DMS153 treated with DMSO at 0.1 percent for 48 hours (cell line): ENCODE measurements at regions not wholly inside any gene's neighbourhood (a gene's known extent, or its start where the extent isn't known, plus 50 kb on each side); places are given as distances from the start of the nearest gene placed in this dataset.
A peak's percentile ranks its signal among the peaks of the same experiment; 100 is the strongest.

ENCODE experiments used
- DNase-seq: peaks from one replicate; lab custom pipeline; 2025; ENCODE audit not compliant: unreplicated experiment; lab: John Stamatoyannopoulos, UW

- DNase-seq = no peak
Observed at GRCh38 chr2:204454672-204455380, 90.4 kb upstream of the PARD3B start.

GRCh38 chr2:204468746-204469429 lies 76.4 kb upstream of the PARD3B start:
- no peak for DNase-seq

GRCh38 chr2:204470178-204470620 lies 75.1 kb upstream of the PARD3B start:
- DNase-seq = no peak

GRCh38 chr2:204470621-204471196 lies 74.6 kb upstream of the PARD3B start:
- DNase-seq = no peak

- no peak for DNase-seq
Observed at GRCh38 chr2:204472375-204472774, 72.9 kb upstream of the PARD3B start.

- no peak for DNase-seq
Observed at GRCh38 chr2:204473224-204473623, 72.1 kb upstream of the PARD3B start.

- DNase-seq = no peak
Observed at GRCh38 chr2:204475399-204475798, 69.9 kb upstream of the PARD3B start.

GRCh38 chr2:204477358-204477950 lies 67.8 kb upstream of the PARD3B start:
- DNase-seq = no peak

- no peak for DNase-seq
Observed at GRCh38 chr2:204479557-204479956, 65.7 kb upstream of the PARD3B start.

- no peak for DNase-seq
Observed at GRCh38 chr2:204480676-204481075, 64.6 kb upstream of the PARD3B start.

GRCh38 chr2:204483608-204484081 lies 61.6 kb upstream of the PARD3B start:
- peak; percentile 47 for DNase-seq

- no peak for DNase-seq
Observed at GRCh38 chr2:204486321-204486720, 59.0 kb upstream of the PARD3B start.

- no peak for DNase-seq
Observed at GRCh38 chr2:204486805-204487204, 58.5 kb upstream of the PARD3B start.

GRCh38 chr2:204487447-204488229 lies 57.6 kb upstream of the PARD3B start:
- DNase-seq = no peak

GRCh38 chr2:204491528-204491927 lies 53.7 kb upstream of the PARD3B start:
- no peak for DNase-seq

GRCh38 chr2:204492417-204492816 lies 52.9 kb upstream of the PARD3B start:
- no peak for DNase-seq

GRCh38 chr2:204494681-204495080 lies 50.6 kb upstream of the PARD3B start:
- DNase-seq = no peak

- DNase-seq = no peak
Observed at GRCh38 chr2:204495381-204495780, 49.9 kb upstream of the PARD3B start.
